Lower leg skin (tissue), 4 donors: ENCODE measurements at regions not wholly inside any gene's neighbourhood (a gene's known extent, or its start where the extent isn't known, plus 50 kb on each side); places are given as distances from the start of the nearest gene placed in this dataset.
"Not testable (repeated sequence)": the region's sequence is repeated elsewhere in the genome, so short reads cannot be mapped to it uniquely, and the experiment has no call there.

ENCODE experiments used
- DNase-seq, 2 donors: peaks; one replicate each; pipeline ENCODE4 v3.0.0-alpha.2; 2019; ENCODE audit warnings: low spot score in 2 of 2
- H3K4me3 ChIP-seq: fragments of 200-600 bp; sonication (generic); 2 replicates; pipeline ENCODE4 v1.5.1; 2017; ENCODE audit warnings: mild to moderate bottlenecking, low read depth; ENCODE audit not compliant: poor library complexity, severe bottlenecking
- POLR2A ChIP-seq, 2 donors: fragments of 450-650 bp; IDR thresholded peaks; one replicate each; pipeline ENCODE4 v1.6.1; 2016 to 2017; ENCODE audit warnings: antibody characterized with exemption in 2 of 2, mild to moderate bottlenecking in 1 of 2, moderate library complexity in 1 of 2
- WGBS, 2 donors: methylation state at CpG; one replicate each; pipeline ENCODE4 v1.1.5; 2018; 5-methylcytosine and 5-hydroxymethylcytosine counted together
- intact Hi-C: fragments of 100-400 bp; cut with DNase I; formaldehyde crosslinking; loops from one replicate; pipeline ENCODE4 v1.15.0; 2023; ENCODE audit warnings: low total_unique reads
- TF ChIP-seq, protein P1 (sequence below), 3 donors: fragments of 450-650 bp; IDR thresholded peaks; one replicate each; pipeline ENCODE4 v1.5.1; 2016; ENCODE audit warnings: antibody characterized with exemption in 3 of 3, mild to moderate bottlenecking in 3 of 3, moderate library complexity in 2 of 3

DNA sequence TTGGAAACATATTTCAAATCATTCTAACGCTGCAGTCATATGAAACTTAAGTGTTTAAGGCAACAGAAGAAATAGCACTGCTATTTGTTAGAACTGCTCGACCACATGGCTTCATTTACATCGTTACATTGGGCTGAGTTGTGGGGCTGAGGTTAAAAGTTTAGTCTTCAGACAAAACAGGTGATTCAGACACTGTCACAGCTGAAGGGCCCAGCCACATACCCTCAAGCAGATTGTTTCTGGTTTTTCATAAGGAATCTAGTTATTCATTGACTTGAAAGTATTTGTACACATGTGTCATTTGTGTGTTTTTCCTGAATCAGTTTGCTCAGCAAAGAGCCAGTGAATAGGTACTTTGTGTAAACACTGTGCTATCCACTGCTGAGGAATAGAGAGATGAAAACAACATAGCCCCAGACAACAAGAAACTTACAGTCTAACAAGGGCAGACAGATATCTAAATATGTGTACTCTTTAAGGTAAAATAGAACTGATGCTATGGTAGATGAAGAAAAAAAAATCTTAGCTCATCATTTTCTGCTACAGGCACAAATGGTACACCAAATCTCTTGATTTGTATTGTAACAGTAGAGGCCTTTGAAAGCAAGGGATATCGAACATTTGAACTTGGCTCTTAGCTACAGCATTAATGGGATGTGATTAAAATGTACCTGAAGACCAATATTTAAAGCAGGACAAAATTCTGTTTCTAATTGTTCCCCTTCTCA, 357.6 kb upstream of the RPS23 start:
- H3K4me3 ChIP-seq: no peak overlapping the region
- 69 to 82% methylated on average over 4 of the region's 4 CpGs for WGBS, 2 donors
- DNase-seq: no peak
- intact Hi-C loops: no loop called here
- TF ChIP-seq, protein P1, sequence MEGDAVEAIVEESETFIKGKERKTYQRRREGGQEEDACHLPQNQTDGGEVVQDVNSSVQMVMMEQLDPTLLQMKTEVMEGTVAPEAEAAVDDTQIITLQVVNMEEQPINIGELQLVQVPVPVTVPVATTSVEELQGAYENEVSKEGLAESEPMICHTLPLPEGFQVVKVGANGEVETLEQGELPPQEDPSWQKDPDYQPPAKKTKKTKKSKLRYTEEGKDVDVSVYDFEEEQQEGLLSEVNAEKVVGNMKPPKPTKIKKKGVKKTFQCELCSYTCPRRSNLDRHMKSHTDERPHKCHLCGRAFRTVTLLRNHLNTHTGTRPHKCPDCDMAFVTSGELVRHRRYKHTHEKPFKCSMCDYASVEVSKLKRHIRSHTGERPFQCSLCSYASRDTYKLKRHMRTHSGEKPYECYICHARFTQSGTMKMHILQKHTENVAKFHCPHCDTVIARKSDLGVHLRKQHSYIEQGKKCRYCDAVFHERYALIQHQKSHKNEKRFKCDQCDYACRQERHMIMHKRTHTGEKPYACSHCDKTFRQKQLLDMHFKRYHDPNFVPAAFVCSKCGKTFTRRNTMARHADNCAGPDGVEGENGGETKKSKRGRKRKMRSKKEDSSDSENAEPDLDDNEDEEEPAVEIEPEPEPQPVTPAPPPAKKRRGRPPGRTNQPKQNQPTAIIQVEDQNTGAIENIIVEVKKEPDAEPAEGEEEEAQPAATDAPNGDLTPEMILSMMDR (IDR thresholded peaks at IDR 0.05): no peak
- no peak for TF ChIP-seq POLR2A (IDR thresholded peaks at IDR 0.05)

DNA sequence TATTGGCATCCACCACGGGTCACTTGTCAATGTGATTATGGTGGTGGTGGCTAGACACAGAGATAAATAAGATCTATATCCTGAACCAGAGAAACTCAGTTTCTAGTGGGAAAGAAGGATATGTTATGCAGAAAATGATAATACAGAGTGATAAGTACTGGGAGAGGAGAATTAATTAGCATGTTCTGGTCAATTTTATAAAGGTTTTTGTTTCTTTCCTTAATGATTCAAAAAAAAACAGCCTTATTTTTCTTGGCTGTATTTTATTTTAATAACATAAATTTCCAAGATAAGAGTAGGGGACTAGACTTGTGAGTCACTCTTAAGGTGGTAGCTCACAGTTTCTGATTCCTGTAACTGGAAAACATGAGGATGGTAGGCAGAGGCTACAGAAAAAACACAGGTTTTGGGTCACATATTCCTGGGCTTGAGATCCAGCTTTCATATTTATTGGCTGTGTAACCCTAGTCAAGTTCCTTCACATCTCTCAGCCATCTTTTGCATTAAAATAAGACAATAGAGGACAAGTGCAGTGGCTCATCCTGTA, 350.3 kb upstream of the RPS23 start:
- intact Hi-C loops: no loop called here
- TF ChIP-seq POLR2A (IDR thresholded peaks at IDR 0.05): no peak
- TF ChIP-seq, protein P1 (IDR thresholded peaks at IDR 0.05): no peak
- DNase-seq: no peak
- no peak overlapping the region for H3K4me3 ChIP-seq
- 54 to 63% methylated on average over 1 of the region's 1 CpG for WGBS, 2 donors

DNA sequence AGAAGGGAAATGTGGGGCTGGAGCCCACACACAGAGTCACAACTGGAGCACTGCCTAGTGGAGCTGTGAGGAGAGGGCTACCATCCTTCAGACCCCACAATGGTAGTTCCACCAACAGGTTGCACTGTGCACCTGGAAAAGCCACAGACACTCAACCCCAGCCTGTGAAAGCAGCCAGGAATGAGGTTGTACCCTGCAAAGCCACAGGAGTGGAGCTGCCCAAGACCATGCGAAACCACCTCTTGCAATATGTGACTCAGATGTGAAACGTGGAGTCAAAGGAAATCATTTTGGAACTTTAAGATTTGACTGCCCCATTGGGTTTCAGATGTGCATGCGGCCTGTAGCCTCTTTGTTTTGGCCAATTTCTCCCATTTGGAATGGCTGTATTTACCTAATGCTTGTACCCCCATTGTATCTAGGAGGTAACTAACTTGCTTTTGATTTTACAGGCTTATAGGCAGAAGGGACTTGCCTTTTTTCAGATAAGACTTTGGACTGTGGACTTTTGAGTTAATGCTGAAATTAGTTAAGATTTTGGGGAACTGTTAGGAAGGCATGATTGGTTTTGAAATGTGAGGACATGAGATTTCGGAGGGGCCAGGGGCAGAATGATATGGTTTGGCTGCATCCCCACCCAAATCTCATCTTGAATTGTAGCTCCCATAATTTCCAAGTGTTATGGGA, 348.9 kb upstream of the RPS23 start:
- 80 to 93% methylated on average over 4 of the region's 4 CpGs for WGBS, 2 donors
- intact Hi-C loops, H3K4me3 ChIP-seq, DNase-seq: not testable (repeated sequence)

- DNase-seq, intact Hi-C loops, H3K4me3 ChIP-seq: not testable (repeated sequence)
- WGBS, 2 donors: 85 to 90% methylated on average over 1 of the region's 1 CpG
Measured at GRCh38 chr5:82626012-82626411, 347.9 kb upstream of the RPS23 start.

DNA sequence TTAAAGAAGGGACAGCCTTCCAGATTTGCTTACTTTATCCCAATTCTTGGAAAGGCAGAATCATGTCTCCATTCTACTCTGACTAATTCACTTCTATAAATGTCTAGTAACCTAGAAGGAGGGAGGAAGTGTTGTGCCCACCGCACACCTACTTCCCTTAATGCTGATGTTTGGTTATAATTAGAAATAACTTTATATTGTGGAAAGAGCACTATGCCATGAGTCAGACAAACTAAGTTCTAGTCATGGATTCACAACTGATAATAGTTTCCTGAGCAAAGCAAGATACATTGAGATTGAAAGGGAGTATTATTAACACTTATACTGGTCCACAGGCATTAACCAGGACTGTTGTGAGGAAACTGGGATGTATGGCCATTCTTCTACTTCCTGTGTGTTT, 345.9 kb upstream of the RPS23 start:
- no peak for DNase-seq
- no peak overlapping the region for H3K4me3 ChIP-seq
- intact Hi-C loops: no loop called here
- WGBS, 2 donors: 77 to 94% methylated on average over 1 of the region's 1 CpG
- TF ChIP-seq POLR2A (IDR thresholded peaks at IDR 0.05): no peak
- TF ChIP-seq, protein P1 (IDR thresholded peaks at IDR 0.05): no peak

GRCh38 chr5:82622711-82623514, 344.8 kb upstream of the RPS23 start:
- no peak overlapping the region for H3K4me3 ChIP-seq
- TF ChIP-seq, protein P1 (IDR thresholded peaks at IDR 0.05): no peak
- no peak for TF ChIP-seq POLR2A (IDR thresholded peaks at IDR 0.05)
- 73 to 76% methylated on average over 6 of the region's 6 CpGs for WGBS, 2 donors
- DNase-seq: no peak
- intact Hi-C loops: no loop called here
